ENCODE measurements at regions not wholly inside any gene's neighbourhood (a gene's known extent, or its start where the extent isn't known, plus 50 kb on each side); places are given as distances from the start of the nearest gene placed in this dataset.

DNA sequence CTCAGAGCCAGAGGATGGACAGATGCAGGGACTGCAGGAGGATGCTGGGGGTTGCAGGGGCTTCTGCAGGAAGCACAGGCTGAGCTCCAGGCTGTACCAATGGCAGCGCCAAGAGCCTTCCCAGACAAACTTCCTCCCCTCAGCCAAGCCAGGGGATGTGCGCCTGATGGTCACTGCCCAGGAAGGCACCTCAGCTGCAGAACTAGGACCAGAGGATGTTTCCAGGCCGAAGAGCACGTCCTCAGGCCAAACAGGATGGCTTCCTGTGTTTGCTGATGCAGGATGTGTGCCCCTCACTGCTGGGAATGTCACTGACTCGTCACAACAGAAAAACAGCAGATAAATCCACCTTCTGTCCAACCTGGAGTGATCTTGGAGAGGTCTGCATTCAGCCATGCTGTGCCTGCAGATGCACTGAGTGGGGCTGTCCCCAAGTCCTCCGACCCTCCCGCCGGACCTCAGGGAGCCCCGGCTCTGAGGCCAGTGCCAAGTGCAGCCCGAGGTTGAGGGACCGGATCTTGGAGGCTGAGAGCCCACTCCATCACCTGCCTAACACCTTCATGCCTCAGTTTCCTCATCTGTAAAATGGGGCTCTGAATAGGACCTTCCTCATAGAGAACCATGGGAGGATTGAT is 152.5 kb upstream of the CHST15 start:
- no TSS peak for BruUV-seq (replicated peaks)
- CTCF ChIA-PET, result no interaction called here

DNA sequence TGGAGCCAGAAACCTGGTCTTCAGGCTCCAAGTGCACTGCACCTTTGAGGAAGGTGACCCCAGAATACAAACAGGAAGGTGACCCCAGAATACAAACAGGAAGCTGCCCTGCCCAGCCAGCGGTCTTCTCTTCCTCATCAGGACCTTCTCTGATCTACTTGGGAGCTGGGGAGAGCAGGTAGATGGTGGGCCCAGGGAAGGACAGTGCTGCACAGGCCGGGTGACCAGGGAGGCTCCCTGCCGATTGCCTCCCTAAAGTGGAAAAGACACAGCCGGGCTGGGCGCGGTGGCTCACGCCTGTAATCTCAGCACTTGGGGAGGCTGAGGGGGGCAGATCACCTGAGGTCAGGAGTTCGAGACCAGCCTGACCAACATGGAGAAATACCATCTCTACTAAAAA is 151.8 kb upstream of the CHST15 start:
- ChIA-PET CTCF (no interaction called here), POLR2A (no interaction called here)
- Histone ChIP-seq H3K4me3 (ENCODE audit: low read depth, low read length) (no peak overlapping the region), H3K9me3 (no peaks in the 10 kb centered on the region), H3K36me3 (ENCODE audit: control insufficient read depth, insufficient read depth, low read length) (no peaks in the 10 kb centered on the region), H3K27me3 (replicated peaks; ENCODE audit: control insufficient read depth, insufficient read depth, low read length) (no peaks in the 10 kb centered on the region), H3K4me1 (no peaks in the 10 kb centered on the region)
- Mint-ChIP-seq H3K4me3 (ENCODE audit: unreplicated experiment) (no peak overlapping the region), H3K36me3 (ENCODE audit: insufficient read depth, unreplicated experiment) (no peaks in the 10 kb centered on the region), H3K27me3 (ENCODE audit: insufficient read depth, unreplicated experiment) (peaks cover 8% of the 10 kb centered on the region), H3K9me3 (ENCODE audit: unreplicated experiment) (no peaks in the 10 kb centered on the region), H3K27ac (ENCODE audit: unreplicated experiment) (no peak overlapping the region), H3K4me1 (ENCODE audit: low read depth, unreplicated experiment) (no peaks in the 10 kb centered on the region)
- DNase-seq, result peak in 1 of 2 experiments; percentile 18
- intact Hi-C loops (cut with micrococcal nuclease; ENCODE audit: unreplicated experiment), result no loop called here
- TF ChIP-seq, protein P1, sequence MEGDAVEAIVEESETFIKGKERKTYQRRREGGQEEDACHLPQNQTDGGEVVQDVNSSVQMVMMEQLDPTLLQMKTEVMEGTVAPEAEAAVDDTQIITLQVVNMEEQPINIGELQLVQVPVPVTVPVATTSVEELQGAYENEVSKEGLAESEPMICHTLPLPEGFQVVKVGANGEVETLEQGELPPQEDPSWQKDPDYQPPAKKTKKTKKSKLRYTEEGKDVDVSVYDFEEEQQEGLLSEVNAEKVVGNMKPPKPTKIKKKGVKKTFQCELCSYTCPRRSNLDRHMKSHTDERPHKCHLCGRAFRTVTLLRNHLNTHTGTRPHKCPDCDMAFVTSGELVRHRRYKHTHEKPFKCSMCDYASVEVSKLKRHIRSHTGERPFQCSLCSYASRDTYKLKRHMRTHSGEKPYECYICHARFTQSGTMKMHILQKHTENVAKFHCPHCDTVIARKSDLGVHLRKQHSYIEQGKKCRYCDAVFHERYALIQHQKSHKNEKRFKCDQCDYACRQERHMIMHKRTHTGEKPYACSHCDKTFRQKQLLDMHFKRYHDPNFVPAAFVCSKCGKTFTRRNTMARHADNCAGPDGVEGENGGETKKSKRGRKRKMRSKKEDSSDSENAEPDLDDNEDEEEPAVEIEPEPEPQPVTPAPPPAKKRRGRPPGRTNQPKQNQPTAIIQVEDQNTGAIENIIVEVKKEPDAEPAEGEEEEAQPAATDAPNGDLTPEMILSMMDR (IDR thresholded peaks at IDR 0.05; ENCODE audit: insufficient read depth in 1 of 2, low read depth in 1 of 2, low read length in 1 of 2, severe bottlenecking in 1 of 2, unreplicated experiment in 1 of 2), result no peak
- BruUV-seq (replicated peaks), result no TSS peak

More for the DNA sequence above, 152.5 kb upstream of the CHST15 start:
- Histone ChIP-seq H3K9me3 (no peaks in the 10 kb centered on the region), H3K4me3 (ENCODE audit: low read depth, low read length) (no peak overlapping the region), H3K4me1 (no peaks in the 10 kb centered on the region), H3K36me3 (ENCODE audit: control insufficient read depth, insufficient read depth, low read length) (no peaks in the 10 kb centered on the region), H3K27me3 (replicated peaks; ENCODE audit: control insufficient read depth, insufficient read depth, low read length) (no peaks in the 10 kb centered on the region)
- Mint-ChIP-seq H3K27me3 (ENCODE audit: insufficient read depth, unreplicated experiment) (peaks cover 6% of the 10 kb centered on the region), H3K36me3 (ENCODE audit: insufficient read depth, unreplicated experiment) (no peaks in the 10 kb centered on the region), H3K4me1 (ENCODE audit: low read depth, unreplicated experiment) (no peaks in the 10 kb centered on the region), H3K9me3 (ENCODE audit: unreplicated experiment) (no peaks in the 10 kb centered on the region), H3K27ac (ENCODE audit: unreplicated experiment) (no peak overlapping the region), H3K4me3 (ENCODE audit: unreplicated experiment) (no peak overlapping the region)
- TF ChIP-seq, protein P1 (IDR thresholded peaks at IDR 0.05; ENCODE audit: insufficient read depth in 1 of 2, low read depth in 1 of 2, low read length in 1 of 2, severe bottlenecking in 1 of 2, unreplicated experiment in 1 of 2), result no peak
- POLR2A ChIA-PET, result no interaction called here
- intact Hi-C loops (cut with micrococcal nuclease; ENCODE audit: unreplicated experiment), result no loop called here
- peak in 1 of 2 experiments; percentile 19 for DNase-seq

DNA sequence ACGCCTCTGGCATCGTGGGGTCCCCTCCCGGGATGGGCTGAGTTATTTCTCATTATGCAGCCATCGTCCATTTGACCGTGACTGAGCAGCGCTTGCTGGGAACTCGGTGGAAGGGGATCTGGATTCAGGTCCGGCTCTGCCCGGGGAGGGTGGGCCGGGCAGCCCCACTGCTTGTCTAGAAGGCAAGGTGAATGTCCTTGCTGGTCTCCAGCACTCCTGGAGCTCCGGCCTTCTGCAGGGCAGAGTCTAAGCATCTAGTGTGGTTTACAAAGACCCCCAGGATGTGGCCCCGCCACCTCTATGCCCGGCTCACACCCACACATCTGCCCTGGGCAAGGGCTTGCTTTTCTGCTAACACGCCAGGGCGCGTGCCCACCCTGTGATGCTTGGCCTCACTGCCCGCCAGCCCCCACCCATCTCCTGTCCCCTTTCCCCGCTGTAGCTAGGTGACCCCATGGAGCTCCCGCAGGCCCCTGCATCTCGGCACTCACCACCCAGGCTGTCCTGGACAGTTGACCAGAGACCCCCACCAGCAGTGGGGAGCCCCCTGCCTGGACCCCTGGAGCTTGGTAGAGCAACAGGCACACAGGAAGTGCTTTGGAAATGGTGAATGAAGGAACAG is 151.0 kb upstream of the CHST15 start:
- H3K9me3 ChIP-seq, result no peaks in the 10 kb centered on the region
- no peaks in the 10 kb centered on the region for H3K4me1 ChIP-seq
- Mint-ChIP-seq H3K27me3 (ENCODE audit: insufficient read depth, unreplicated experiment) (peaks cover 8% of the 10 kb centered on the region), H3K4me3 (ENCODE audit: unreplicated experiment) (no peak overlapping the region), H3K36me3 (ENCODE audit: insufficient read depth, unreplicated experiment) (no peaks in the 10 kb centered on the region), H3K27ac (ENCODE audit: unreplicated experiment) (no peak overlapping the region), H3K9me3 (ENCODE audit: unreplicated experiment) (no peaks in the 10 kb centered on the region), H3K4me1 (ENCODE audit: low read depth, unreplicated experiment) (no peaks in the 10 kb centered on the region)
- no peaks in the 10 kb centered on the region for H3K36me3 ChIP-seq (ENCODE audit: control insufficient read depth, insufficient read depth, low read length)
- POLR2A ChIA-PET, result no interaction called here
- H3K27me3 ChIP-seq (replicated peaks; ENCODE audit: control insufficient read depth, insufficient read depth, low read length), result no peaks in the 10 kb centered on the region
- H3K4me3 ChIP-seq (ENCODE audit: low read depth, low read length), result no peak overlapping the region
- DNase-seq, result no peak
- BruUV-seq (replicated peaks), result no TSS peak
- CTCF ChIA-PET, result no interaction called here
- intact Hi-C loops (cut with micrococcal nuclease; ENCODE audit: unreplicated experiment), result no loop called here
- TF ChIP-seq, protein P1 (IDR thresholded peaks at IDR 0.05; ENCODE audit: insufficient read depth in 1 of 2, low read depth in 1 of 2, low read length in 1 of 2, severe bottlenecking in 1 of 2, unreplicated experiment in 1 of 2), result no peak
